Progenitor cell of endocrine pancreas (in vitro differentiated cells): ENCODE measurements at regions not wholly inside any gene's neighbourhood (a gene's known extent, or its start where the extent isn't known, plus 50 kb on each side); places are given as distances from the start of the nearest gene placed in this dataset.

Source experiments
- DNase-seq: peaks from one replicate; pipeline ENCODE4 v3.0.0; 2021; ENCODE audit warnings: low spot score; ENCODE audit not compliant: unreplicated experiment
- H3K27ac Mint-ChIP-seq: 2 replicates; pipeline ENCODE4 v1.8.0; 2021; ENCODE audit warnings: mild to moderate bottlenecking, moderate library complexity, mixed read lengths
- H3K27me3 Mint-ChIP-seq: 2 replicates; pipeline ENCODE4 v1.8.0; 2021; ENCODE audit warnings: mixed read lengths
- H3K36me3 Mint-ChIP-seq: 2 replicates; pipeline ENCODE4 v1.8.0; 2022; ENCODE audit warnings: mixed read lengths; ENCODE audit not compliant: insufficient read depth
- H3K4me1 Mint-ChIP-seq: 2 replicates; pipeline ENCODE4 v1.8.0; 2021; ENCODE audit warnings: low read depth, mixed read lengths
- H3K4me3 Mint-ChIP-seq: 2 replicates; pipeline ENCODE4 v1.8.0; 2021; ENCODE audit warnings: low read depth, mild to moderate bottlenecking, moderate library complexity, mixed read lengths
- H3K9me3 Mint-ChIP-seq: 2 replicates; pipeline ENCODE4 v1.8.0; 2021; ENCODE audit warnings: low read depth, mixed read lengths
- CTCF ChIP-seq: fragments of 200-600 bp; sonication (generic); IDR thresholded peaks from one replicate; pipeline ENCODE4 v1.5.0; 2021; ENCODE audit warnings: antibody characterized with exemption, mild to moderate bottlenecking; ENCODE audit not compliant: unreplicated experiment

- peaks cover 2% of the 10 kb centered on the region for H3K9me3 Mint-ChIP-seq
- no peak for TF ChIP-seq CTCF
- no peak for DNase-seq
- no peaks in the 10 kb centered on the region for H3K36me3 Mint-ChIP-seq
- H3K4me1 Mint-ChIP-seq: no peaks in the 10 kb centered on the region
- no peak overlapping the region for H3K27ac Mint-ChIP-seq
- H3K27me3 Mint-ChIP-seq: no peaks in the 10 kb centered on the region
- no peak overlapping the region for H3K4me3 Mint-ChIP-seq
These were observed 236.4 kb upstream of the TENT5A start for GRCh38 chr6:81988871-81989270.

- no peak for DNase-seq
- Mint-ChIP-seq H3K36me3 (no peaks in the 10 kb centered on the region), H3K4me1 (no peaks in the 10 kb centered on the region), H3K4me3 (no peak overlapping the region), H3K27ac (no peak overlapping the region), H3K9me3 (peaks cover 2% of the 10 kb centered on the region), H3K27me3 (no peaks in the 10 kb centered on the region)
- TF ChIP-seq CTCF: no peak
These were observed 236.0 kb upstream of the TENT5A start for GRCh38 chr6:81988446-81988845.

GRCh38 chr6:81987293-81987692 is 234.8 kb upstream of the TENT5A start:
- Mint-ChIP-seq H3K4me1 (no peaks in the 10 kb centered on the region), H3K9me3 (peaks cover 2% of the 10 kb centered on the region), H3K36me3 (no peaks in the 10 kb centered on the region), H3K27ac (no peak overlapping the region), H3K4me3 (no peak overlapping the region), H3K27me3 (no peaks in the 10 kb centered on the region)
- TF ChIP-seq CTCF: no peak
- DNase-seq: no peak

GRCh38 chr6:81985191-81985590 is 232.7 kb upstream of the TENT5A start:
- no peak for DNase-seq
- peaks cover 7% of the 10 kb centered on the region for H3K9me3 Mint-ChIP-seq
- no peak overlapping the region for H3K4me3 Mint-ChIP-seq
- no peak for TF ChIP-seq CTCF
- no peaks in the 10 kb centered on the region for H3K27me3 Mint-ChIP-seq
- H3K4me1 Mint-ChIP-seq: no peaks in the 10 kb centered on the region
- H3K27ac Mint-ChIP-seq: no peak overlapping the region
- no peaks in the 10 kb centered on the region for H3K36me3 Mint-ChIP-seq

- no peak for DNase-seq
- H3K4me3 Mint-ChIP-seq: no peak overlapping the region
- H3K9me3 Mint-ChIP-seq: peaks cover 10% of the 10 kb centered on the region
- no peaks in the 10 kb centered on the region for H3K36me3 Mint-ChIP-seq
- no peaks in the 10 kb centered on the region for H3K4me1 Mint-ChIP-seq
- H3K27me3 Mint-ChIP-seq: no peaks in the 10 kb centered on the region
- no peak overlapping the region for H3K27ac Mint-ChIP-seq
- TF ChIP-seq CTCF: no peak
These were observed 232.1 kb upstream of the TENT5A start for GRCh38 chr6:81984599-81984998.
